ENCODE measurements at regions not wholly inside any gene's neighbourhood (a gene's known extent, or its start where the extent isn't known, plus 50 kb on each side); places are given as distances from the start of the nearest gene placed in this dataset.

GRCh38 chr2:35033748-35034147, 1321.8 kb upstream of the CRIM1 start:
- Histone ChIP-seq H3K27ac (ENCODE audit: low read depth, low read length, poor library complexity, severe bottlenecking) (no peak overlapping the region), H3K9me3 (ENCODE audit: low read length) (no peaks in the 10 kb centered on the region), H3K4me2 (ENCODE audit: low read length) (no peak overlapping the region), H3K36me3 (ENCODE audit: insufficient read depth, low read length) (no peaks in the 10 kb centered on the region), H4K20me1 (ENCODE audit: insufficient read depth, low read length) (no peaks in the 10 kb centered on the region), H2AFZ (ENCODE audit: low read length) (no peak overlapping the region), H3K79me2 (ENCODE audit: insufficient read depth, low read depth, low read length) (no peaks in the 10 kb centered on the region), H3K4me1 (ENCODE audit: insufficient read depth, low read length, poor library complexity, severe bottlenecking) (no peaks in the 10 kb centered on the region), H3K9me2 (ENCODE audit: insufficient read depth, low read length) (no peaks in the 10 kb centered on the region), H3K4me3 (ENCODE audit: low read depth, low read length, poor library complexity, severe bottlenecking) (no peak overlapping the region)
- no TSS peak for BruUV-seq (replicated peaks)
- intact Hi-C loops (cut with micrococcal nuclease; ENCODE audit: unreplicated experiment) = no loop called here
- ChIA-PET CTCF (ENCODE audit: unreplicated experiment) (no interaction called here), POLR2A (no interaction called here)
- TF ChIP-seq EZH2phosphoT487 (IDR thresholded peaks at IDR 0.05; ENCODE audit: borderline replicate concordance, low read depth, low read length) (no peak), CTCF (conservative IDR thresholded peaks at IDR 0.05; ENCODE audit: low read length) (no peak)
- DNase-seq (ENCODE audit: low spot score) = no peak

DNA sequence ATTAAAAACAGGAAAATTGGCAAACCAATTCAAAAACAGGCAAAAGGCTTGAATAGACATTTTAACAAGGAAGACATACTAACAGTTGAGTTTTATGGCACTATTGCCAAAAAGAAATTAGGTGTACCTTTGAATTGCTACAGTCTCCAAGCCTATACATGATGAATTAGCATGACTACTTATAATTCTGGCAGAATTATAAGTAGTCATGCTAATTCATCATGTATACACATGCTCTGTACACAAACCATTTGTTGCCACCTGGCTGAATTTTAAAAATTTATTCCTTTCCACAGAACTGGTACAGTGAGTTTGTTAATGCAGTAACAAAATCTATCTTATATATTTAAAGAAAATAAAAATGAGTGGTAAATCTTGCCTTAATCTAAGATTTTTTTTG, 1332.0 kb upstream of the CRIM1 start:
- intact Hi-C loops (cut with micrococcal nuclease; ENCODE audit: unreplicated experiment) = no loop called here
- BruUV-seq (replicated peaks) = no TSS peak
- TF ChIP-seq EZH2phosphoT487 (IDR thresholded peaks at IDR 0.05; ENCODE audit: borderline replicate concordance, low read depth, low read length) (no peak), CTCF (conservative IDR thresholded peaks at IDR 0.05; ENCODE audit: low read length) (no peak)
- no peak for DNase-seq (ENCODE audit: low spot score)
- POLR2A ChIA-PET = interaction anchor here (0.7 kb wide), 1 partner anchor 21 kb away, joined by 3 read pairs; no protein-coding TSS in a partner anchor
- Histone ChIP-seq H3K9me3 (ENCODE audit: low read length) (no peaks in the 10 kb centered on the region), H3K79me2 (ENCODE audit: insufficient read depth, low read depth, low read length) (no peaks in the 10 kb centered on the region), H3K27ac (ENCODE audit: low read depth, low read length, poor library complexity, severe bottlenecking) (no peak overlapping the region), H3K36me3 (ENCODE audit: insufficient read depth, low read length) (no peaks in the 10 kb centered on the region), H3K4me1 (ENCODE audit: insufficient read depth, low read length, poor library complexity, severe bottlenecking) (no peaks in the 10 kb centered on the region), H3K9me2 (ENCODE audit: insufficient read depth, low read length) (no peaks in the 10 kb centered on the region), H3K4me2 (ENCODE audit: low read length) (no peak overlapping the region), H2AFZ (ENCODE audit: low read length) (no peak overlapping the region), H4K20me1 (ENCODE audit: insufficient read depth, low read length) (no peaks in the 10 kb centered on the region), H3K4me3 (ENCODE audit: low read depth, low read length, poor library complexity, severe bottlenecking) (no peak overlapping the region)
- CTCF ChIA-PET (ENCODE audit: unreplicated experiment) = no interaction called here

DNA sequence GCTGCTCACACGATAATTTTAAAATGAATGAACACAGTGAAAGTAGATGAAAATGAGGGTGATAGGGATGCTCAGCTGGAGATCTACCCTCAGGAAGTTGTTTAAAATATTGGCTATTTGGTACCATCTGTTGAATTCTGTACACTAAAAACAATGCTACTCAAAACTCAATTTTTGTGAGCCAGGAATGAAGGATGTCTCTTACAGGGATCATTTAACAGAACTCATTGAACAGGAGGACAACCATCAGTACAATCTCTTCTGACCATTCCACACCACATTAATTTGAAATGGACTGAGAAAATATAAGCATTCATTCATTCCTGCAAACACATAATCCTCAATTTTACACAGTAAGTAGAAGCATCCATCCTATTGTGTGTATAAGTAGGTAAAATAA, 1355.1 kb upstream of the CRIM1 start:
- no peak overlapping the region for H3K4me2 ChIP-seq (ENCODE audit: low read length)
- TF ChIP-seq CTCF (conservative IDR thresholded peaks at IDR 0.05; ENCODE audit: low read length) (no peak), EZH2phosphoT487 (IDR thresholded peaks at IDR 0.05; ENCODE audit: borderline replicate concordance, low read depth, low read length) (no peak)
- no peaks in the 10 kb centered on the region for H3K9me3 ChIP-seq (ENCODE audit: low read length)
- H3K9me2 ChIP-seq (ENCODE audit: insufficient read depth, low read length) = no peaks in the 10 kb centered on the region
- POLR2A ChIA-PET = no interaction called here
- no peaks in the 10 kb centered on the region for H3K79me2 ChIP-seq (ENCODE audit: insufficient read depth, low read depth, low read length)
- no peak overlapping the region for H3K27ac ChIP-seq (ENCODE audit: low read depth, low read length, poor library complexity, severe bottlenecking)
- no peaks in the 10 kb centered on the region for H4K20me1 ChIP-seq (ENCODE audit: insufficient read depth, low read length)
- DNase-seq (ENCODE audit: low spot score) = no peak
- H3K36me3 ChIP-seq (ENCODE audit: insufficient read depth, low read length) = no peaks in the 10 kb centered on the region
- no peak overlapping the region for H3K4me3 ChIP-seq (ENCODE audit: low read depth, low read length, poor library complexity, severe bottlenecking)
- no TSS peak for BruUV-seq (replicated peaks)
- CTCF ChIA-PET (ENCODE audit: unreplicated experiment) = no interaction called here
- no peak overlapping the region for H2AFZ ChIP-seq (ENCODE audit: low read length)
- intact Hi-C loops (cut with micrococcal nuclease; ENCODE audit: unreplicated experiment) = no loop called here
- no peaks in the 10 kb centered on the region for H3K4me1 ChIP-seq (ENCODE audit: insufficient read depth, low read length, poor library complexity, severe bottlenecking)

Data from OCI-LY7 (cell line).